H1 (cell line): ENCODE measurements at regions not wholly inside any gene's neighbourhood (a gene's known extent, or its start where the extent isn't known, plus 50 kb on each side); places are given as distances from the start of the nearest gene placed in this dataset.

Experiments
- NANOG ChIP-seq: IDR thresholded peaks from 2 replicates; pipeline ENCODE4 v1.6.1; 2011; ENCODE audit warnings: low read length, low read depth, mild to moderate bottlenecking, inconsistent platforms; ENCODE audit not compliant: insufficient read depth, poor library complexity, severe bottlenecking
- TBP ChIP-seq: IDR thresholded peaks from 2 replicates; pipeline ENCODE4 v1.6.1; 2011; ENCODE audit warnings: low read depth, low read length, improper control_type of control experiment

DNA sequence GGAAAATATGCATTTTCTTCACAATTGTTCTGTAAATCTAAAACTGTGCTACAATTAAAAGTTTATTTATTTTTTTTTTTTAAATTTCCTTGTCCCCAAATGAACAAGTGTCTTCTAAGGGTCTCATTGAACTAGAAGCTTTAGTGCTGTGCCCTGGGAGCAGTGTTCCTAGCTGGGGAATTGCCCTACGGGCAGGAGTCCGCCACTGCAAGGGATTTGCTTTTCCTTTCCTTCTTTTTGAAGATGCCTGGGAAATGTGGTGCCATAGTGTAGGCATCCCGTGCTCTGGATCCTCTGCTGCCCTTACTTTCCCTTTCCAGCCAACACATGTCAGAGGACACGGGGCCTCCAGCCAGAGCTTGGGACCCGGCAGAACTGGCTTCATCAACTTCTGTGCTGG, 177.1 kb upstream of the CTBP2 start (continued):
- TF ChIP-seq TBP (no peak), NANOG (no peak)
